Testis (tissue), 2 donors: ENCODE measurements at regions not wholly inside any gene's neighbourhood (a gene's known extent, or its start where the extent isn't known, plus 50 kb on each side); places are given as distances from the start of the nearest gene placed in this dataset.
"Not testable (repeated sequence)": the region's sequence is repeated elsewhere in the genome, so short reads cannot be mapped to it uniquely, and the experiment has no call there.

ENCODE experiments used
- DNase-seq: peaks from one replicate; pipeline ENCODE4 v3.0.0-alpha.2; 2019
- H3K27ac ChIP-seq, 2 donors: fragments of 200-600 bp; sonication (generic); one replicate each; pipeline ENCODE4 v1.5.1; 2019
- H3K27me3 ChIP-seq: fragments of 200-600 bp; sonication (generic); one replicate; pipeline ENCODE4 v1.5.1; 2019
- H3K36me3 ChIP-seq: fragments of 200-600 bp; sonication (generic); one replicate; pipeline ENCODE4 v1.5.1; 2017; ENCODE audit warnings: low read depth; ENCODE audit errors: missing control alignments
- H3K4me1 ChIP-seq: fragments of 200-600 bp; sonication (generic); one replicate; pipeline ENCODE4 v1.5.1; 2019
- H3K4me3 ChIP-seq, 2 donors: fragments of 200-600 bp; sonication (generic); one replicate each; pipeline ENCODE4 v1.5.1; 2017 to 2019
- H3K9me3 ChIP-seq: fragments of 200-600 bp; sonication (generic); one replicate; pipeline ENCODE4 v1.5.1; 2017
- CTCF ChIP-seq, 3 experiments: fragments of 450-650 bp in 2 of 3; fragments of 200-600 bp in 1 of 3; sonication (generic) in 1 of 3; IDR thresholded peaks; one replicate each; pipeline ENCODE4 v1.5.1; 2016 to 2019; ENCODE audit warnings: antibody characterized with exemption in 3 of 3, mild to moderate bottlenecking in 2 of 3, moderate library complexity in 1 of 3
- POLR2A ChIP-seq: fragments of 450-650 bp; IDR thresholded peaks from one replicate; pipeline ENCODE4 v1.6.1; 2017; ENCODE audit warnings: antibody characterized with exemption, mild to moderate bottlenecking, moderate library complexity
- WGBS, 2 donors: methylation state at CpG; one replicate each; pipeline ENCODE4 v1.1.5; 2018; 5-methylcytosine and 5-hydroxymethylcytosine counted together
- intact Hi-C: fragments of 100-400 bp; cut with DNase I; formaldehyde crosslinking; loops from one replicate; pipeline ENCODE4 v1.15.1; 2023; ENCODE audit warnings: low total_unique reads

DNA sequence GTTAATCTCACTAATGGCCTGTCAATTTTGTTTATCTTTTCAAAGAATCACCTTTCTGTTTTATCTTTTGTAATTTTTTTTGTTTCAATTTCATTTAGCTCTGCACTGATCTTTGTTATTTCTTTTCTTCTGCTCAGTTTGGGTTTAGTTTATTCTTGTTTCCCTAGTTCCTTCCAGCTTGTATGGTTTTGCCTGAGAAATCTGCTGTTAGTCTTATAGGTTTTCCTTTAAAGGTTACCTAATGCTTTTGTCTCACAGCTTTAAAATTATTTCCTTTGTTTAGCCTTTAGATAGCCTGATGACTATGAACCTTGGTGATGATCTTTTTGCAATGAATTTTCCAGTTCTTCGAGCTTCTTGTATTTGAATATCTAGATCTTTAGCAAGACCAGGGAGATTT, 1869.8 kb upstream of the PCDH20 start:
- intact Hi-C loops = no loop called here
- Histone ChIP-seq H3K27ac (no peak overlapping the region), H3K27me3 (no peaks in the 10 kb centered on the region), H3K4me1 (no peaks in the 10 kb centered on the region), H3K36me3 (no peaks in the 10 kb centered on the region), H3K4me3 (no peak overlapping the region), H3K9me3 (no peaks in the 10 kb centered on the region)
- TF ChIP-seq CTCF (IDR thresholded peaks at IDR 0.05) = no peak
- no peak for TF ChIP-seq POLR2A
- 88 to 96% methylated on average over 1 of the region's 1 CpG for WGBS, 2 donors
- no peak for DNase-seq

- intact Hi-C loops = no loop called here
- TF ChIP-seq CTCF (IDR thresholded peaks at IDR 0.05) (no peak), POLR2A (no peak)
- WGBS, 2 donors = 48 to 69% methylated on average over 2 of the region's 2 CpGs
Measured at GRCh38 chr13:63279136-63279535, 1863.5 kb upstream of the PCDH20 start.

GRCh38 chr13:63274772-63275171, 1859.1 kb upstream of the PCDH20 start:
- no peak for DNase-seq
- intact Hi-C loops = no loop called here
- WGBS, 2 donors = 82 to 86% methylated on average over 1 of the region's 1 CpG
- H3K27ac ChIP-seq = no peak overlapping the region
- H3K27me3 ChIP-seq = no peaks in the 10 kb centered on the region
- H3K9me3 ChIP-seq = no peaks in the 10 kb centered on the region
- no peaks in the 10 kb centered on the region for H3K4me1 ChIP-seq
- no peak overlapping the region for H3K4me3 ChIP-seq
- TF ChIP-seq CTCF (IDR thresholded peaks at IDR 0.05) (no peak), POLR2A (no peak)
- no peaks in the 10 kb centered on the region for H3K36me3 ChIP-seq

More at GRCh38 chr13:63279136-63279535, 1863.5 kb upstream of the PCDH20 start:
- H3K36me3 ChIP-seq = no peaks in the 10 kb centered on the region
- H3K4me1 ChIP-seq = no peaks in the 10 kb centered on the region
- no peaks in the 10 kb centered on the region for H3K27me3 ChIP-seq
- no peak for DNase-seq
- H3K27ac ChIP-seq = no peak overlapping the region
- H3K4me3 ChIP-seq = no peak overlapping the region
- no peaks in the 10 kb centered on the region for H3K9me3 ChIP-seq

GRCh38 chr13:63249411-63250187, 1834.0 kb upstream of the PCDH20 start:
- no peak for DNase-seq
- no peaks in the 10 kb centered on the region for H3K27me3 ChIP-seq
- H3K36me3 ChIP-seq = no peaks in the 10 kb centered on the region
- intact Hi-C loops = no loop called here
- H3K9me3 ChIP-seq = no peaks in the 10 kb centered on the region
- no peak overlapping the region for H3K4me3 ChIP-seq
- WGBS, 2 donors = 75 to 76% methylated on average over 8 to 9 of the region's 9 CpGs
- no peaks in the 10 kb centered on the region for H3K4me1 ChIP-seq
- TF ChIP-seq POLR2A = no peak
- TF ChIP-seq CTCF (IDR thresholded peaks at IDR 0.05) = no peak
- H3K27ac ChIP-seq = no peak overlapping the region

DNA sequence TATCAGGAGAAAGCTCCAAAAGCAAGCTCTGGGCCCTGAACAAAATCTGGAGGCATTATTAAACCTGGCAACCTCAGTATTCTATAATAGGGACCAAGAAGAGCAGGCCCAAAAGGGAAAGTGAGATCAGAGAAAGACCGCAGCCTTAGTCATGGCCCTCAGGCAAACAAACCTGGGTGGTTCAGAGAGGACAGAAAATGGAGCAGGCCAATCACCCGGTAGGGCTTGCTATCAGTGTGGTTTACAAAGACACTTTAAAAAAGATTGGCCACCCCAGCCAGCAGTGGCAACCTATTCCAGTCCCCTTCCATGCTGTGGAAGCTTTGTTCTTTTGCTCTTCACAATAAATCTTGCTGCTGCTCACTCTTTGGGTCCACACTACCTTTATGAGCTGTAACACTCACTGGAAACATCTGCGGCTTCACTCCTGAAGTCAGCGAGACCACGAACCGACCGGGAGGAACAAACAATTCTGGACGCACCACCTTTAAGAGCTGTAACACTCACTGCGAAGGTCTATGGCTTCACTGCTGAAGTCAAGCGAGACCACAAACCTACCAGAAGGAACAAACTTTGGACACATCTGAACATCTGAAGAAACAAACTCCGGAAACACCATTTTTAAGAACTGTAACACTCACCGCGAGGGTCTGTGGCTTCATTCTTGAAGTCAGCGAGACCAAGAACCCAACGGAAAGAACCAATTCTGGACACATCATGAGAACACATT, 1821.2 kb upstream of the PCDH20 start:
- H3K27me3 ChIP-seq, H3K27ac ChIP-seq, H3K4me3 ChIP-seq, intact Hi-C loops, H3K9me3 ChIP-seq, H3K36me3 ChIP-seq, H3K4me1 ChIP-seq, DNase-seq: not testable (repeated sequence)
- 91 to 92% methylated on average over 15 of the region's 15 CpGs for WGBS, 2 donors

DNA sequence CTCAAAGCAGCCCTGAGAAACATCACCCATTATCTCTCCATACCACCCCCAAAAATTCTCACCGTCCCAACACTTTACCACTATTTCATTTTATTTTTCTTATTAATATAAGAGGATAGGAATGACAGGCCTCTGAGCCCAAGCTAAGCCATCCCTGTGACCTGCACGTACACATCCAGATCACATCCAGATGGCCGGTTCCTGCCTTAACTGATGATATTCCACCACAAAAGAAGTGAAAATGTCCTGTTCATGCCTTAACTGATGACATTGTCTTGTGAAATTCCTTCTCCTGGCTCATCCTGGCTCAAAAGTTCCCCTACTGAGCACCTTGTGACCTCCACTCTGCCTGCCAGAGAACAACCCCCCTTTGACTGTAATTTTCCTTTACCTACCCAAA, 1802.9 kb upstream of the PCDH20 start:
- intact Hi-C loops, H3K36me3 ChIP-seq: not testable (repeated sequence)

More for the DNA sequence above, 1802.9 kb upstream of the PCDH20 start:
- not testable (repeated sequence) for H3K27ac ChIP-seq, H3K4me3 ChIP-seq, H3K9me3 ChIP-seq, DNase-seq, H3K27me3 ChIP-seq, H3K4me1 ChIP-seq
- 91 to 97% methylated on average over 3 of the region's 3 CpGs for WGBS, 2 donors
